ENCODE measurements at regions not wholly inside any gene's neighbourhood (a gene's known extent, or its start where the extent isn't known, plus 50 kb on each side); places are given as distances from the start of the nearest gene placed in this dataset.
A peak's percentile ranks its signal among the peaks of the same experiment; 100 is the strongest.

- DNase-seq: no peak
These were observed 337.8 kb upstream of the ZFHX3 start for GRCh38 chr16:73385696-73386095.

GRCh38 chr16:73384506-73385089, 336.7 kb upstream of the ZFHX3 start:
- no peak for DNase-seq

DNA sequence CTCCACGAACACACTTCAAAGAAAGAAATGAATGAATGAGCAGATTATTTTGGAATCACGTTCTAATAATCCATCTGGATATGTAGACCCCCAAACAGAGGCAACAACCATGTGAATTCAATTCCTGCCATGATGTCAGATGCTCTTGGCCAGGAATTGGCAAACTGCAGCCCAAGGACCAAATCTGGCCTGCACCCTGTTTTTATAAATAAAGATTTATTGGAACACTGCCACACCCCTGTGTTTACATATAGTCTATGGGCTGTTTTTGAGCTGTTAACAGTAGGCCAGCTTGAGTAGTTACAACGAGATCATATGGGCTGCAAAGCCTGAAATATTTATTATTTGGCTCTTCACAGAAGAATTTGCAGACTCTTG, 336.0 kb upstream of the ZFHX3 start:
- no peak for DNase-seq

DNA sequence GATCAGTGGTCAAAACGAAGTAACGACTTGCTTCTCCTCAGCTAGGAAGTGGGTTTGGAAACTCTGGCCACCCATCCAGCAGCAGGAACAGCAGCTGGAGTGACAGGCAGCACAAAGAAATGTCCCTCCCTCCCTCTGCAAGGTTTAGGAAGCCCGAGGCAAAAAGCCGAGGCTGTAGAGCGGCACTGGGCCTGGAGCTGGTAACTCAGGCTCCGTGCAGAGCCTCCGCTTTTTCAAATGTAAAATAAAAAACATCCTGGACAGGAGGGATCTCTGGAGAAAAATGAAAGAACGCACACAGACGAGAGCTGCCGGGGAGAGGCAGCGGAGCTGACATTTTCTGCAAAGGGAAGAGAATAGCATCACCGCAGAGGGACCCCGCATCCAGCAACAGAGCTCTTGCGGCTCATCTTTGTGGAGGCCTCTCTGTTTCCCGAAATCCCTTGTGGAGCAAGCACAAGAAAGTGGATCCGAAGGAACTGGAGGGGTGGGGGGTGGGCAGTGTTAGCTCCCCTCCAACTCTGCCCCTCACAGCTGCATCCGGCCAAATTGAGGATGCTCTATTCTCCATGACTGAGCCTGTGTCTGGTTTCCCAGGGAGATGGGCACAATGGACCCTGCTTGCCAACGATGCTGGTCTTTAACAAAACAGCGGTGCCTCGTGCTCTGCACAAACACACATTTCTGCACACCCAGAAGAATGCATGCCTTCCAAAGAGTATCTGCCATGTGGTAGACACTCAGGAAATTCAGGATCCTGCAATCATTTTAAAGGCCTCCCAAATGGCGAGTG, 335.5 kb upstream of the ZFHX3 start:
- no peak for DNase-seq

GRCh38 chr16:73378471-73378870, 330.5 kb upstream of the ZFHX3 start:
- no peak for DNase-seq

GRCh38 chr16:73371584-73372319, 323.8 kb upstream of the ZFHX3 start:
- DNase-seq: no peak

DNA sequence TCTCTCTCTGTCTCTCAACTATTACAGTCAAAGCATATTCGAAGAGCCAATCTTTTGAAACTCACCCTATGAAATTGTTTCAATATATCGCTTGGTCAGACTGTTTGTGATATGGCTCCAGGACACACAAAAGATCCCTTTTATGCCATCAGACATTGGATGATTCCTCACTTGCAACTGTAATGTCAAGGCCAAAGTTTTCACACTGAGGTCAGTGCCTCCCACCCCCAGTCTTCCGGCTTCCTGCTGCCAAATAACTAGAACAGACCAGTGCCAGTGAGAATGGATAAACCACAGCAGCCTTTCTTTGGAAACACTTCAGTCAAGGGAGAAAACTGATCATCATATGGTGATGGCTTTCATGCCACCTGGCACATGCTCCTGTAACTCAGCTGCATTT, 321.9 kb upstream of the ZFHX3 start:
- DNase-seq: no peak

- no peak for DNase-seq
These were observed 320.8 kb upstream of the ZFHX3 start for GRCh38 chr16:73368715-73369114.

- DNase-seq: no peak
These were observed 317.2 kb upstream of the ZFHX3 start for GRCh38 chr16:73365016-73365551.

DNA sequence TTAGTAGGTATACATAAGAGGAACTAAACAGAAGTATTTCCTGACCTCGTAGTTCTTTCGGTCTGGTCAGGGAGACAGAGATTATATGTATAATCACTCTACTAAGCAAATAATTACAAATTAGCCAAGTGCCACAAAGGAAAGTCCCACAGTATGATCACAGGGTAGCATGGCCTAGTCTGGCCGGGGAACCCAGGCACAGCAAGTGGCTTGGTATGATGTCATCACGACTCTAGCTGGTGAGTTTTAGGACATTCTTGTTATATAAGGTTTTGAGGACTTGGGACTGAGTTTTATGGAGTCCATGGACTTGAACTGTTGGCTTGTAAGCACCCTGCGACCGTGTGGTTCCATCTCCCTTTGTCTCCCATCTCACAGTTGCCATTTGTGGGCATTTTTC, 316.5 kb upstream of the ZFHX3 start:
- no peak for DNase-seq

GRCh38 chr16:73361061-73361460, 313.1 kb upstream of the ZFHX3 start:
- no peak for DNase-seq

- DNase-seq: no peak
These were observed 308.6 kb upstream of the ZFHX3 start for GRCh38 chr16:73356401-73357079.

DNA sequence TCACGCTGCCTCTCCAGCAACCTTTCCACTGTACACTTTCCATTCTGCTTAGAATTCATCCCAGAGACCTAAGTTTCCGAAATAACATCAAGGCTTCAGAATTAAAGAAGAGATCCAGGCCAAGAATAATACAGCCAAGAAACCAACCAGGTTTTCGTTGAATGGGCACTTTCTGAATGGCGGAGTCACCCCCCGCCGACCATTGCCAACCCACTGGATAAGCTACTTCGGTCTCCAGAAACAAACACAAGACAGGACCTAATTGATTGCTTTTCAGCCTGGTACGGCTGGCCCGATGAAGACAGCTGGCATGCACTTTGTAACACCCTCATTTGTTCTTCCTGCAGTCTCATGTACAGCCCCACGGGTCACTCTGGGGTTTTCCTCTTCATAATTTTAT, 308.1 kb upstream of the ZFHX3 start:
- DNase-seq: no peak

- DNase-seq: no peak
These were observed 306.5 kb upstream of the ZFHX3 start for GRCh38 chr16:73354434-73354833.

- DNase-seq: no peak
These were observed 303.0 kb upstream of the ZFHX3 start for GRCh38 chr16:73350707-73351452.

DNA sequence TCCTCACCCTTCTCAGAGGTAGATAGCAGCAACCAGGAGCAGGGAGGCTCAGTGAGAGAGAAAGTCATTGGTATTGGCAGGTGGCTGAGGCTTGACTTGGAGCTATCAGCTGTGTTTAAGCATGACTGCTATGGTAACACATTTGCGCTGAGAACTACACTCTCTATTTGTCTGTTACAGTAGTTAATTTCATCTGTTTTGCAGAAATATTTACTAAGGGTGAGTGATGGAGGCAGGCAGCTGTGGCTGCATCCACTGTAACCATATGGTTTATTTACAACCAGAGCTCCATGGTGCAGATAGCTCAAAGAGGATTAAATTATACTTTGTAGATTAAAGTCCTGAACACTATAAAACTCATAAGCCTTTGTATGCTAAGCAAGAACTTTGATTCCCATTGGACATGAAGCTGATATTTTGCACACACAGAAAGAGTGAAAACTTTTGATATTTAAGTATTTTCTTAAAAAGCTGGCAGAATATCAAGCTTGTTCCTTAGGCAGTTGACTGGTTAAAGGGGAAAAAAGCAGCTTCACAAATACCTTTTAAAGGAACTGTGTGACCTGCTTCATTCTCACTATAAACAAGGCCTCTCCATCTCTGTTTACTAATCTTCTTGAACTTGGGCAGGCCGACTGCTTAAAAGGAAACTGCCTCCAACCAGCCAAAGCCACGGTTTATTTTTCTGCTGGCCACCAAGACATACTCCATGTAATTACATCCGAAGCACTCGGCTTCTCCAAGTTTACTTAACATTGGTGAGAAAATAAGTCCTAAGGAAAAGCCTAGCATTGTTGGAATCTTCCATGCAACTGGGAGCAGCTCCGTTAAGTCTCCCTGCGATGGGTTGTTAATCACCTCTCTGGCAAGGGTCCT, 299.8 kb upstream of the ZFHX3 start:
- DNase-seq: no peak

GRCh38 chr16:73339821-73340220, 291.9 kb upstream of the ZFHX3 start:
- DNase-seq: peak; percentile 74

- DNase-seq: no peak
These were observed 289.7 kb upstream of the ZFHX3 start for GRCh38 chr16:73337373-73338296.

GRCh38 chr16:73329358-73330286, 281.7 kb upstream of the ZFHX3 start:
- peak; percentile 73 for DNase-seq
